AG04450 (cell line): ENCODE measurements at regions not wholly inside any gene's neighbourhood (a gene's known extent, or its start where the extent isn't known, plus 50 kb on each side); places are given as distances from the start of the nearest gene placed in this dataset.

ENCODE experiments used
- CTCF ChIA-PET: fragments of 300-600, 350-600 bp; formaldehyde crosslinking; extraction: SDS; loops from one replicate; lab custom pipeline; 2022; ENCODE audit warnings: antibody characterized with exemption, inconsistent platforms; lab: Charles Lee
- POLR2A ChIA-PET: fragments of 350-600 bp; formaldehyde crosslinking; extraction: SDS; loops from one replicate; lab custom pipeline; 2021; ENCODE audit warnings: antibody characterized with exemption, inconsistent platforms; lab: Yijun Ruan, JAX
- DNase-seq: peaks from one replicate; pipeline ENCODE4 v3.0.0-alpha.2; 2011; ENCODE audit warnings: low read depth, low spot score
- H3K27ac ChIP-seq: one replicate; pipeline ENCODE4 v1.5.1; 2012; ENCODE audit warnings: low read depth, low read length, control low read depth
- H3K27me3 ChIP-seq: one replicate; pipeline ENCODE4 v1.6.0; 2012; ENCODE audit warnings: low read length; ENCODE audit not compliant: control insufficient read depth, insufficient read depth
- H3K4me3 ChIP-seq: 2 replicates; pipeline ENCODE4 v1.5.1; 2011; ENCODE audit warnings: mild to moderate bottlenecking, low read depth, low read length, control low read depth
- H3K9me3 ChIP-seq: 2 replicates; pipeline ENCODE4 v1.5.1; 2012; ENCODE audit warnings: low read length; ENCODE audit not compliant: control insufficient read depth, insufficient read depth
- CTCF ChIP-seq: IDR thresholded peaks from 2 replicates; pipeline ENCODE4 v1.5.1; 2011; ENCODE audit warnings: low read depth, low read length, control low read depth, inconsistent platforms

GRCh38 chr3:187801152-187801551 is 55.9 kb upstream of the BCL6 start:
- no peaks in the 10 kb centered on the region; the same call in 1 of the 2 replicates for H3K9me3 ChIP-seq
- H3K27ac ChIP-seq: no peak overlapping the region
- peaks cover 5% of the 10 kb centered on the region for H3K27me3 ChIP-seq
- no peak for TF ChIP-seq CTCF
- CTCF ChIA-PET: interaction anchor here (0.6 kb wide), 1 partner anchor 912 kb away, joined by 3 read pairs; no protein-coding TSS in a partner anchor
- no peak for DNase-seq
- POLR2A ChIA-PET: no interaction called here
- H3K4me3 ChIP-seq: no peak overlapping the region

- DNase-seq: no peak
- no peak overlapping the region for H3K27ac ChIP-seq
- no peak for TF ChIP-seq CTCF
- ChIA-PET POLR2A (no interaction called here), CTCF (no interaction called here)
- no peak overlapping the region for H3K4me3 ChIP-seq
- H3K9me3 ChIP-seq: no peaks in the 10 kb centered on the region; the same call in 1 of the 2 replicates
- peaks cover 3% of the 10 kb centered on the region for H3K27me3 ChIP-seq
These were observed 57.1 kb upstream of the BCL6 start for GRCh38 chr3:187802203-187802927.

- Histone ChIP-seq H3K27me3 (peaks cover 3% of the 10 kb centered on the region), H3K9me3 (no peaks in the 10 kb centered on the region; the same call in 1 of the 2 replicates), H3K4me3 (no peak overlapping the region), H3K27ac (no peak overlapping the region)
- ChIA-PET POLR2A (no interaction called here), CTCF (interaction anchor here (1.0 kb wide), 1 partner anchor 97 kb away, joined by 3 read pairs; no protein-coding TSS in a partner anchor)
- DNase-seq: no peak
- no peak for TF ChIP-seq CTCF
These were observed 57.6 kb upstream of the BCL6 start for GRCh38 chr3:187802928-187803259.

- no peak for DNase-seq
- POLR2A ChIA-PET: no interaction called here
- peaks cover under 1% of the 10 kb centered on the region for H3K27me3 ChIP-seq
- CTCF ChIA-PET: no interaction called here
- H3K4me3 ChIP-seq: no peak overlapping the region
- no peaks in the 10 kb centered on the region for H3K9me3 ChIP-seq
- H3K27ac ChIP-seq: no peak overlapping the region
- TF ChIP-seq CTCF: no peak
These were observed 59.0 kb upstream of the BCL6 start for GRCh38 chr3:187804120-187804744.

- no peaks in the 10 kb centered on the region for H3K9me3 ChIP-seq
- no peak overlapping the region for H3K27ac ChIP-seq
- no peak for DNase-seq
- no peak overlapping the region for H3K4me3 ChIP-seq
- TF ChIP-seq CTCF: no peak
- POLR2A ChIA-PET: no interaction called here
- CTCF ChIA-PET: no interaction called here
- no peaks in the 10 kb centered on the region for H3K27me3 ChIP-seq
These were observed 59.5 kb upstream of the BCL6 start for GRCh38 chr3:187804745-187805121.
